ENCODE measurements at regions not wholly inside any gene's neighbourhood (a gene's known extent, or its start where the extent isn't known, plus 50 kb on each side); places are given as distances from the start of the nearest gene placed in this dataset.

DNA sequence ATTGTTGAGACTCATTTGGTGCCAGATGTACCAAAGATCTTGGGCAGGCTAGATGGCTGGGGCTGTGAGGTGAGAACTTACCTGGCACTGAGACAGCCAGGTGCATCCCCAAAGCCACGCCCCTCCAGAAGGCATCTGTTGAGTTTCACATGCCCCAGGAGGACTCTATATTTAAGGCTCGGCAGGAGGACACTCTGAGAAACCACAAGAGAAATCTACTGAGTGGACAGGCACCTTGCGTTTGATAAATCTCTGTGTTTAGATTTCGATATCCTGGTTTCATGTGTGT is 197.9 kb upstream of the ZNF536 start:
- DNase-seq (ENCODE audit: insufficient read length, low spot score) (no peak), FAIRE-seq (no peak)
- TF ChIP-seq POLR2A (IDR thresholded peaks at IDR 0.05; ENCODE audit: low read depth, low read length): no peak

DNA sequence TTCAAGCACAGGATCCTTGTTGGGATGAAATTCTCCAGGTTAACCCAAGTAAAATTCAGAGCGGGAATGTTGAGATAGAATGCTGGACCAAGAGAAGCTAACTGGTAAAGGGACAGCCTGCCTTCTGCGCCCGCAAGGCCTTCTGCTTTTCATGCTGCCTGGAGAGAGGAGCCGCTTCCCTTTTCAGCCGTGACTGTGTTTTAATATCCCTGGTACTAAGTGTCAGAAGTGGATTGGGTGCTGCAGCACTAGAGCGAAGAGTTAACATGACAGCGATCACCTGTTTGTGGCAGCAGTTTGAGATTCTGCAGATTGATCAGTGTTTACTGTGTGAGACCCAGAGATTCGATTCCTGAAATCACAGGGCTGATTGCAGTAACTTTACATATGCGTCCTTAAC is 197.4 kb upstream of the ZNF536 start:
- TF ChIP-seq POLR2A (IDR thresholded peaks at IDR 0.05; ENCODE audit: low read depth, low read length): no peak
- FAIRE-seq (no peak), DNase-seq (ENCODE audit: insufficient read length, low spot score) (no peak)

DNA sequence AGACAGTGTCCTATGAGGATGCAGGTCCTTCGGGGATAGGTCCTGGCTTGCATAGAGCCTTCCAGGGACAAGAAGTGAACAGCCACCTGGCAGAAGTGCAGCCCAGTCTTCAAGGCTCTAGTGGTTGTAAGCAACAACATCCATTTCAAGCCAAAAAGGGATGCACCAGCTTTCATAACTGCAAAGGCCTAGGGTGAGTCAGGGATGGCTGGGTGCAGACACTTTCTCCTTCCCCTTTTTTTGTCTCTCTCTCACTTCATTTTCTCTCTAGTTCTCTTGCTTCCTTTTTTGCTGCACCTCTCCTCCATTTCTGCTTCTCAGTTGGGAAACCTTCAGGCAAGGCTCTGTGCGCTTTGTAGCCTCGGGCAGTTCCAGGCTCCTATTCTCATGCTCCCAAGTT is 196.2 kb upstream of the ZNF536 start:
- DNase-seq (ENCODE audit: insufficient read length, low spot score): no peak
- TF ChIP-seq POLR2A (IDR thresholded peaks at IDR 0.05; ENCODE audit: low read depth, low read length): no peak
- FAIRE-seq: no peak

DNA sequence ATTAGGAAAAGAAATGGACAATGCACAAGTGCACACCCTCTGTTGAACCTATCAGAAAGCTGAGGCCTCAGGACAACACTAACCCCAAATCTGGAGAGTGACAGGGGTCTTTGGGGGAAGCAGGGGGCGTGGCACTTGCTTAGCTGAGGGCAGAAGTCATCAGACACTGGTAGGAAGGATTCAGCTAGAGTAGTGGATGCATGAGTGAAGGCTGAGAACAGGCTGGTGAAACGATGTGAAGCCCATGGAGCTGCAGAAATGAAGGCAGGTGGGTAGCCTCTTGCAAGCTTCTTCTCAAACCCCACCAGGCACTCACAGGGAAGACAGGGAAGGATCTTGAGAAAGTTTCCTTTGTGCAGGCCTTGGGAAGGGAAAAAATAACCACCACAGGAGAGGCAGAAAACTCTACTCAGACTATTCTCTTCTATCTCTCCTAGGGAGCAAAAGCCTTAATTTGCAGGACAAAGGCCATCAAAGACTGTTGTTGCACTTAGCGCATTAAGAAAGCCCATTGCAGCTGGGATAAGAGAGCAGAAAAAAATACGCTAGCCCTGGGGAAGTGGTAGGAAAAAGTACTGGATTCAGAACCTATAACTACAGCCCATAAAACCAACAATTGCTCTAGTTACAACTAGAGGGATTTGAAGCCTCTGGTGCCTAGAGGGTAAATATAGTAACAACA is 193.3 kb upstream of the ZNF536 start:
- TF ChIP-seq POLR2A (IDR thresholded peaks at IDR 0.05; ENCODE audit: low read depth, low read length): no peak
- FAIRE-seq (no peak), DNase-seq (ENCODE audit: insufficient read length, low spot score) (no peak)

DNA sequence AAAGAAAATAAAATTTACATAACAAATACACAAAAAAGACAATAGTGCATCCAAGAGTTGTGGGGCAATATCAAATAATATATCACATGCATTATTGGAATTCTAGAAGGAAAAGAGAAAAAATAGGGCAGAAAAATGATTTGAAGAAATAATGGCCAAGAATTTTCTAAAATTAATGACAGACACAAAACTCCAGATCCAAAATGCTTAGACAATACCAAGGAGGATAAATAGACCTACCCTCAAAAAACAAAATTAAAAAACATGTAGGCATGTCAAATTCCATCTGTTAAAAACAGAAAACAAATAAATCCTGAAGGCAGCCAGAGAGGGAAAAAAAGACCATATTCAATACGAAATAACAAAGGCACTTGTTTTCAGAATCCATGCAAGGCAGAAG is 191.5 kb upstream of the ZNF536 start:
- no peak for TF ChIP-seq POLR2A (IDR thresholded peaks at IDR 0.05; ENCODE audit: low read depth, low read length)
- DNase-seq (ENCODE audit: insufficient read length, low spot score): no peak
- no peak for FAIRE-seq

DNA sequence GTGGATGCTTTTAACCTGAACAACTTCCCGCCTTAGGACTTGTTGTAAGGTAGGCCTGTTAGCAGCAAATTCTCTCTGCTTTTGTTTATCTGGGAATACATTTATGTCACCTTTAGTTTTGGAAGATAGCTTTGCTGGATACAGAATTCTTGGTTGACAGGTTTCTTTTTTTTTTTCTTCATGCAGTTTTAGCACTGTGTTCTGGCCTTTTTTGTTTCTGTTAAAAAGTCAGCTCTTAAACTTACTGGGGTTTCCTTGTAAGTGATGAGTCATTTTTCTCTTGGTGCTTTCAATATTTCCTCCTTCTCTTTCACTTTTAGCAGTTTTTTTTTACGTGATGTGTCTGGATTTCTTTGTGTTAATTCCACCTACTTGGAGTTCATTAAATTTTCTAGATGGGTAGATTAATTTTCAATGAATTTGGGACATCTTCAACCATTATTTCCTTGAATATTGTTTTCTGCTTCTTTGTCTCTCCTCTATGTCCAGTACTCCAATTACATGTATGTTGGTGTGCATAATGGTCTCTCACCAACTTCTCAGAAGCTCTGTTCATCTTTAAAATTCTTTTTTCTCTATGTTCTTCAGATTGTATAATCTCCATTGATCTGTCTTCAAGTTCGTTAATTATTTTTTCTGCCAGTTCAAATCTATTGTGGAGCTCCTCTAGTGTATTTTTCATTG is 188.2 kb upstream of the ZNF536 start:
- TF ChIP-seq POLR2A (IDR thresholded peaks at IDR 0.05; ENCODE audit: low read depth, low read length): no peak
- no peak for FAIRE-seq
- DNase-seq (ENCODE audit: insufficient read length, low spot score): no peak

DNA sequence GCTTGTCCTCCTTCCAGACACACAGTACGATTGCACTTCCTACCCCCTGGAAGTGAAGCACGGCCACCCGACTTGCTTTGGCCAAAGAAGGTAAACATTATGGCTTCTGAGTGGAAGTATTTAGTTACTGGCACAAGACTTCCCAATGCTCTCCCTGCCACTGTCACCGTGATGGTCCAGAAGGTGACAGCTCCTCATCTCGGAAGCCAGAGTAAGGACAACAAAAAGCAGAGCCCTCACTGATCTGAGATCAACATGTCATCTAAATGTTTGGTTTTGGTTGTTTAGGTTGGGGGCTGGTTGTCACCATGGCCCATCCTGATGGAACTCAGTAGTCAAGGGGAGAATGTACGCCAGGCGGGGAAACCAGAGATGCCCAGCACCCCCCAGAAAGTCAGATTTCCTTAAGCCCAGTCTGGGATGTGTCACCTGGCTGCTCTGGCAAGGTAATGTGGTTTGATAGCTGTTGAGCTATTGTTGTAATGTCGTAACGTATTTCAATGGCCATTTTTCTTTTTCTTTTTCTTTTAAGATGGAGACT is 170.1 kb upstream of the ZNF536 start:
- TF ChIP-seq POLR2A (IDR thresholded peaks at IDR 0.05; ENCODE audit: low read depth, low read length): no peak
- FAIRE-seq (no peak), DNase-seq (ENCODE audit: insufficient read length, low spot score) (no peak)

DNA sequence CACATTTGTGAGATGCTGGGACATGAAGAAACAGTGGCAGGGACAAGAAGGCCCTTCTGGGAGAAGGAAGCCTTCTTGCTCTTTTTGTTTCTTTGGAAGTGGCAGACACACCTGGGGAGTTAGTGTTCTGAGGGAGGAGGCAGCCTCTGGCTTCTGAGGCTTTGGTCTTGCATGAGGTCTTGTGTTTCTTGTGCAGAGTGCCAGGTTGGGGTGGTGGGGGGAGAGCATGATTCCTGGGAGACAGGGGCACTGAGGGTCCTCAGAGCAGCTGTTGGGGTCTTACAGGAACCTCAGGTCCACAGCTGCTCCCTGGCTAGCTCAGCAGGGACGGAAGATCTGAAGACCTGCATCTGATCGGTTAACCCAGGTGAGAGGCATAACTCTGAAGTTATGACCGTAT is 167.5 kb upstream of the ZNF536 start:
- DNase-seq (ENCODE audit: insufficient read length, low spot score) (no peak), FAIRE-seq (no peak)
- TF ChIP-seq POLR2A (IDR thresholded peaks at IDR 0.05; ENCODE audit: low read depth, low read length): no peak

DNA sequence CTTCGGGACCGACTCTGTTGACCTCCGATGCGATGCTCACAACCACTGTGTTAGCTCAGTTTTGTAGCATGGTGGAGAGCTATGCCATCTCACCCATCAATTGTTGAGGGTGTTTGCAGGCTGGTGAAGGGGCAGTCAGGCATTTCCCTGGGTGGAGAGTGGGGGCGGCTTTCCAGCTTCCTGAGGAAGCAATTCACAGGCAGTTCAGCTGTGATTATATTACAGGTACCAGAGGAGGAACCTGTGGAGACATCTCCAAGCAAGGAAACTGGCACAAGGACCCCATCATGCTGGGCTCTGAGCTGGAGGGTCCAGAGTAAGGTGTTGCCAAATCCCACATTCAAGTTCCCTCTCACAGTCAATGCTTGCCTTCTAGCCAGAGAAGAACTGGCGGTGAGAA is 166.0 kb upstream of the ZNF536 start:
- DNase-seq (ENCODE audit: insufficient read length, low spot score) (no peak), FAIRE-seq (no peak)
- no peak for TF ChIP-seq POLR2A (IDR thresholded peaks at IDR 0.05; ENCODE audit: low read depth, low read length)

DNA sequence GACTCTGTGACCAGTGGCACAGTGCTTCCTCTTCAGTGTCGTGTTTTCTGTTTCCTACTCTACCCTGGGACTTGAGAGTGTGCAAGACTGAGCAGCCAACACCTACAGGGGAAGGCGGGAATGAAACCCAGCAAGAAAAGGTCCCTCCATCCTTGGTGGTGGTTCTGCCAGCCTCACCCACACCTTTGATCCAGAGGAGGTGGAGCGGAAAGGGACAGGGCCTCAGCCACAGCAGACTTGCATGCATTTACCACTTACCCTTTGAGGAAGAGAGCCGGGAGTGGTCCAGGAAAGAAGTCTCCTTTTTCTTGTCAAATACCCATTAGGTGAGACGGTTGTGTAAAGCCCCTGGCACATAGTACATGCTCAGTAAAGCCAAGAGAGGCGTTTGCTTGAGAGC is 164.8 kb upstream of the ZNF536 start:
- TF ChIP-seq POLR2A (IDR thresholded peaks at IDR 0.05; ENCODE audit: low read depth, low read length): no peak
- no peak for FAIRE-seq

DNA sequence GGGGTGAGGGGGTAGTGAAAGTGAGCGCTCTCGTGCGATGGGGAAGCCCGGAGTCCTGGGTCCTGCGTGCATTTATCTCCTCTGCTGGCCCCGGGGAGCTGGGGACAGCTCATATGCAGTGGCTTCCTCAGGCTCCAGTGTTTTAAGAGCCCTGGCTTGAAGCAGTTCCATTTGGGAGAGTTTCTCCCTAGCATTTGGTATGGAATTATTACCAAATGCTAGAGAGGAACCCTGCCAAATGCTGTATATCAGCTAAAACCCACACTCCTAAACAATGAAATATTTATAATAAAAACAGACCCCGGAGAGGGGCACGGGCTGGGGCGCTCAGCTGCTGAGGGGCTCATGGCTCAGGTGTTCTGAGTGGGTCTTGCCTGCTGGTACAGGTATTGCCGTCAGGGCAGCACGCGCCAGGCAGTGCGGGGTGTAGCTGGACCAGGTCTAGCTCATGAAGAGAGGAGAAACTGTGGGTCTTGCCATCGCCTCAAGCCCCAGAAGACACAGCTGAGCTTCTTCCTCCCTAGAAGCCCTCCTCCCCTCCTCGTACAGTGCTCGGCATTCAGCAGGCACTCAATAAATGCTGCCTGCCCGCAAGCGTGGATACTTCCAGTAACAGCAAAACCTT is 163.6 kb upstream of the ZNF536 start:
- FAIRE-seq (no peak), DNase-seq (ENCODE audit: insufficient read length, low spot score) (no peak)
- no peak for TF ChIP-seq POLR2A (IDR thresholded peaks at IDR 0.05; ENCODE audit: low read depth, low read length)

More for the DNA sequence above, 164.8 kb upstream of the ZNF536 start:
- DNase-seq (ENCODE audit: insufficient read length, low spot score): no peak

DNA sequence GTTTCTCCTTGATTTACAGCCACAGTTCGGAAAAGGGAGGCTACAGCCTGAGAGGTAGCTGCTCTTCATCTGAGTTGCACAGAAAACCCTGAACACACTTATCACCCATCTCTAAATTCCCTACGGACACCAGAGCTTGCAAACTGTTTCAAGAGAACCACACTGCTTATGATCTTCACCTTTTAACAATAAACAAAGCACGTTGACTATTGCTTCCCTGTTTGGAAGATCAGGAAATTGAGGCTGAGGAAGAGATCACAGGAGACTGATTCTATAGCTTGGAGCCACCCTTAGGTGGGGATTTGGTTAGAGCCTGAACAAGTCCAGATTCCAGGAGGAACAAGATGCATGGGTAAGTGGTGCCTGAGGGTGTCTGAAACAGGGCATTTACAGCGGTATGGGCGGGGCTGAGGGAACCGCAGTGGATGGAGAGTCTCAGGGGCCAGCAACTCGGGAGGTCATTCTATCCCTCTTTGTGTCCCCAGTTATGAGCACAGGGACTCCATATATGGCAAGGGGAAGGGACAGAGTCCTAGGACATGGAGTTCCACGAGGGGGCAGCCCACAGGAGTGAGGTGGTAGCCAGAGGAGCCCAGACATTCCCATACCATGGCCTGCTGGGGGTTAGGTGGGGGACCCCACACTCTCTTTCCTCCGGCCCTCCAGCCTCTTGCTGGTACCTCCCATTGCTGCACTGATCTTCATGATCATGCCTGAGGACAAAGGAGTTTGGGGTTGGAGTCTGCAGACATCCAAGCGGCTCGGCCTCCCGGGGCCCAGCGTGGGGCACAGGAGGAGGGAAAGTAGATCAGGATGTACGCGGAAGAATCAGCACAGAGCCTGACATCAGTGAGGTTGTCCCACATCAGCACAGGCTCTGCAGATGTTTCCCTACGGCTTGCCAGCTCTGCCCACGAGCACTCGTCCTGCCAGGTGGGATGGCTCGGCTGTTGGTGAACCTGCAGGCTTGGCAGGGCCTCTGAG is 162.3 kb upstream of the ZNF536 start:
- no peak for TF ChIP-seq POLR2A (IDR thresholded peaks at IDR 0.05; ENCODE audit: low read depth, low read length)
- no peak for DNase-seq (ENCODE audit: insufficient read length, low spot score)
- FAIRE-seq: no peak

DNA sequence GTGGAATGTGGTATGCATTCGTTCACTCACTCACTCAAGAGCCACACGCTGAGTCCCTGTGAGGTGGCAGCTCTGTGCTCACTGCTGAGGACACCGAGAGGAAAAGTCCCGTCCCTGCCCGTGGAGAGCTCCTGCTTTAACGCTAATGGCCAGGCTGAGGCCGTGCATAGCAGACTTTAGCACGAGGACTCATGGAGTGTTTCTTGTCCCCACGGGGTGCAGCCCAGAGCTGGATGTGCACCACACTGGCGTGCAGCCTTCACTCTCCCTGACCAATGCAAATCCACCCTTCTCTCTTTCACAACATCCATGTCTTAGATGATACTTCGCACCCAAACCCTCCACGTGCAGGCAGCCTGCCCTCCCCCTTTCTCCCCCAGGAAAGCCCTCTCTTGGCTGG is 159.6 kb upstream of the ZNF536 start:
- no peak for FAIRE-seq
- no peak for TF ChIP-seq POLR2A (IDR thresholded peaks at IDR 0.05; ENCODE audit: low read depth, low read length)
- no peak for DNase-seq (ENCODE audit: insufficient read length, low spot score)

DNA sequence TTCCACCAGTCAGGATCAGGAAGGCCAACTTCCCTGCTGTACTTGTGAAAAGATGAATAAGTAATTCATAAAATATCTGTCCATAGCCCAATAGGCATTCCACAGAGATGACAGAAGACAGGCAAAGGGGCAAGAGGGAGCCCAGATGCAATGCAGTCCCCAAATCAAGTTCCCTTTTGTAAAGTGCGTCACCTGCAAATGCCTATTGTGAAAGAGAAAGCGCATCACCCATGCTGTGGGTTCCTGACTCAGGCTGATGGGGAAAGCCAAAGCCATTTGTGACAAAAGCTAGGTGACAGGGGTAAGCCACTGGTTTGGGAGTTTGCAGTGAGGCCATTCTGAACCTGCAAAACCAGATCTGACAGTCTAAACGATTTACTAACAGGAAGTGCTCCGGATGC is 157.5 kb upstream of the ZNF536 start:
- DNase-seq (ENCODE audit: insufficient read length, low spot score) (no peak), FAIRE-seq (no peak)
- TF ChIP-seq POLR2A (IDR thresholded peaks at IDR 0.05; ENCODE audit: low read depth, low read length): no peak
